H1 (cell line): ENCODE measurements at regions not wholly inside any gene's neighbourhood (a gene's known extent, or its start where the extent isn't known, plus 50 kb on each side); places are given as distances from the start of the nearest gene placed in this dataset.

ENCODE experiments used
- CTCF ChIA-PET: fragments of 300-600 bp; sonication (Branson Sonifier 250); formaldehyde crosslinking; loops from one replicate; lab custom pipeline; 2021; ENCODE audit not compliant: partially characterized antibody; lab: Charles Lee
- POLR2A ChIA-PET: fragments of 300-600 bp; sonication (Branson Sonifier 250); formaldehyde crosslinking; loops from one replicate; lab custom pipeline; 2021; ENCODE audit warnings: inconsistent platforms; ENCODE audit not compliant: partially characterized antibody; lab: Charles Lee
- DNase-seq, 2 experiments: peaks; one replicate each; pipeline versions ENCODE4 v3.0.0 to v3.0.0-alpha.2; 2010 to 2022; ENCODE audit warnings: low spot score in 2 of 2, low read depth in 1 of 2, mixed read lengths in 1 of 2
- FAIRE-seq: peaks from 2 replicates; lab custom pipeline; 2011; peaks lifted over from hg19 to GRCh38; lab: Jason Lieb, UNC
- H2AFZ ChIP-seq: 2 replicates; pipeline ENCODE4 v1.8.1; 2012; ENCODE audit warnings: low read length, inconsistent platforms
- H2AK5ac ChIP-seq: 2 replicates; pipeline ENCODE4 v1.6.1; 2013; ENCODE audit warnings: low read depth, low read length
- H2BK120ac ChIP-seq: replicated peaks from 2 replicates; pipeline ENCODE3; 2013; ENCODE audit warnings: low read depth, low read length, inconsistent platforms
- H2BK12ac ChIP-seq: 2 replicates; pipeline ENCODE4 v1.6.1; 2013; ENCODE audit warnings: low read depth, low read length
- H2BK15ac ChIP-seq: 2 replicates; pipeline ENCODE4 v1.6.1; 2013; ENCODE audit warnings: low read length
- H2BK20ac ChIP-seq: 2 replicates; pipeline ENCODE4 v1.6.1; 2013; ENCODE audit warnings: low read length
- H2BK5ac ChIP-seq: 2 replicates; pipeline ENCODE4 v1.6.1; 2013; ENCODE audit warnings: low read depth, low read length
- H3K14ac ChIP-seq: 2 replicates; pipeline ENCODE4 v1.6.1; 2013; ENCODE audit warnings: inconsistent platforms; ENCODE audit not compliant: insufficient read length
- H3K18ac ChIP-seq: 2 replicates; pipeline ENCODE4 v1.6.1; 2013; ENCODE audit warnings: low read length; ENCODE audit errors: extremely low read depth
- H3K23ac ChIP-seq: 2 replicates; pipeline ENCODE4 v1.6.1; 2013; ENCODE audit warnings: inconsistent platforms; ENCODE audit not compliant: insufficient read length
- H3K23me2 ChIP-seq: 2 replicates; pipeline ENCODE4 v1.6.1; 2013; ENCODE audit warnings: low read depth, low read length
- H3K27ac ChIP-seq: 2 replicates; pipeline ENCODE4 v1.6.1; 2011; ENCODE audit warnings: low read depth, low read length, inconsistent platforms
- H3K27me3 ChIP-seq, 4 experiments: replicated peaks in 1 of 4; 1 replicate in 1 of 4; 2 replicates in 3 of 4; pipeline versions ENCODE4 v1.6.1 to v1.8.1; 2011 to 2013; ENCODE audit warnings: low read length in 3 of 4, mild to moderate bottlenecking in 3 of 4, inconsistent platforms in 2 of 4, mixed read lengths in 2 of 4, moderate library complexity in 1 of 4; ENCODE audit not compliant: control insufficient read depth in 3 of 4, insufficient read depth in 3 of 4; ENCODE audit errors: extremely low read depth in 1 of 4
- H3K36me3 ChIP-seq, 4 experiments: 2 replicates each; pipeline versions ENCODE4 v1.6.1 to v1.8.1; 2011 to 2013; ENCODE audit warnings: mild to moderate bottlenecking in 4 of 4, low read length in 3 of 4, moderate library complexity in 2 of 4, control low read depth in 1 of 4, inconsistent platforms in 1 of 4; ENCODE audit not compliant: insufficient read depth in 4 of 4, control insufficient read depth in 2 of 4
- H3K4ac ChIP-seq: replicated peaks from 2 replicates; pipeline ENCODE3; 2013; ENCODE audit warnings: low read length, low read depth, mixed read lengths, inconsistent platforms; ENCODE audit not compliant: insufficient read length
- H3K4me1 ChIP-seq, 4 experiments: replicated peaks in 1 of 4; 1 replicate in 1 of 4; 2 replicates in 3 of 4; pipeline versions ENCODE4 v1.6.1 to v1.8.1; 2011 to 2013; ENCODE audit warnings: low read length in 3 of 4, inconsistent platforms in 2 of 4, mixed read lengths in 1 of 4; ENCODE audit not compliant: insufficient read depth in 4 of 4, control insufficient read depth in 3 of 4
- H3K4me2 ChIP-seq, 2 experiments: 2 replicates each; pipeline versions ENCODE4 v1.6.1 to v1.8.1; 2011 to 2013; ENCODE audit warnings: low read depth in 2 of 2, low read length in 2 of 2, control low read depth in 1 of 2, inconsistent platforms in 1 of 2, mild to moderate bottlenecking in 1 of 2; ENCODE audit not compliant: insufficient read depth in 1 of 2
- H3K4me3 ChIP-seq, 4 experiments: fragments of 200-600, 300-600 bp in 1 of 4; sonication (generic), shearing (Covaris generic), sonication (Bioruptor Twin) in 1 of 4; 2 replicates each; pipeline versions ENCODE4 v1.5.1 to v1.8.1; 2011 to 2016; ENCODE audit warnings: low read length in 4 of 4, low read depth in 3 of 4, control low read depth in 2 of 4, inconsistent platforms in 2 of 4, mild to moderate bottlenecking in 2 of 4, mixed read lengths in 1 of 4, moderate library complexity in 1 of 4; ENCODE audit not compliant: insufficient read depth in 2 of 4; ENCODE audit errors: extremely low read depth in 1 of 4
- H3K56ac ChIP-seq: replicated peaks from 2 replicates; pipeline ENCODE3; 2013; ENCODE audit warnings: low read depth, mild to moderate bottlenecking, mixed read lengths, low read length, inconsistent platforms; ENCODE audit not compliant: insufficient read length
- H3K79me1 ChIP-seq: 2 replicates; pipeline ENCODE4 v1.6.1; 2013; ENCODE audit warnings: low read depth, low read length, control low read depth
- H3K79me2 ChIP-seq, 2 experiments: 2 replicates each; pipeline versions ENCODE4 v1.6.1 to v1.8.1; 2012 to 2013; ENCODE audit warnings: low read length in 2 of 2, mild to moderate bottlenecking in 2 of 2, inconsistent platforms in 1 of 2; ENCODE audit not compliant: insufficient read depth in 2 of 2, control insufficient read depth in 1 of 2
- H3K9ac ChIP-seq, 4 experiments: replicated peaks in 1 of 4; 1 replicate in 1 of 4; 2 replicates in 3 of 4; pipeline versions ENCODE4 v1.6.1 to v1.8.1; 2011 to 2013; ENCODE audit warnings: low read depth in 3 of 4, low read length in 3 of 4, control low read depth in 2 of 4, mild to moderate bottlenecking in 2 of 4, moderate library complexity in 2 of 4, inconsistent platforms in 1 of 4; ENCODE audit errors: extremely low read depth in 1 of 4
- H3K9me3 ChIP-seq, 2 experiments: 2 replicates each; pipeline versions ENCODE4 v1.6.1 to v1.8.1; 2012 to 2013; ENCODE audit warnings: mild to moderate bottlenecking in 2 of 2, moderate library complexity in 2 of 2, control low read depth in 1 of 2, inconsistent platforms in 1 of 2, low read depth in 1 of 2, low read length in 1 of 2, mixed read lengths in 1 of 2; ENCODE audit not compliant: insufficient read depth in 2 of 2
- H4K20me1 ChIP-seq, 2 experiments: replicated peaks in 1 of 2; 2 replicates each; pipeline versions ENCODE3 to v1.8.1; 2011 to 2013; ENCODE audit warnings: inconsistent platforms in 2 of 2, low read length in 2 of 2, mild to moderate bottlenecking in 1 of 2; ENCODE audit not compliant: insufficient read depth in 2 of 2, control insufficient read depth in 1 of 2
- H4K5ac ChIP-seq: 2 replicates; pipeline ENCODE4 v1.6.1; 2013; ENCODE audit warnings: low read length, low read depth, mixed read lengths, inconsistent platforms; ENCODE audit not compliant: insufficient read length
- H4K8ac ChIP-seq: 2 replicates; pipeline ENCODE4 v1.8.0; 2013; ENCODE audit warnings: mild to moderate bottlenecking, moderate library complexity, low read length, inconsistent platforms; ENCODE audit not compliant: insufficient read depth; ENCODE audit errors: extremely low read depth
- H4K91ac ChIP-seq: replicated peaks from 2 replicates; pipeline ENCODE3; 2013; ENCODE audit warnings: low read length, mixed read lengths, inconsistent platforms; ENCODE audit not compliant: insufficient read length
- EP300 ChIP-seq, 2 experiments: IDR thresholded peaks; 1 replicate in 1 of 2; 2 replicates in 1 of 2; pipeline ENCODE4 v1.6.1; 2011 to 2012; ENCODE audit warnings: low read depth in 2 of 2, low read length in 2 of 2, mild to moderate bottlenecking in 2 of 2, borderline replicate concordance in 1 of 2, inconsistent platforms in 1 of 2, moderate library complexity in 1 of 2
- EZH2 ChIP-seq: fragments of 200-600 bp; sonication (generic); IDR thresholded peaks from 2 replicates; pipeline ENCODE4 v1.7.1; 2012; ENCODE audit warnings: low read depth, mild to moderate bottlenecking, moderate library complexity, low read length, inconsistent platforms; ENCODE audit not compliant: severe bottlenecking
- FOSL1 ChIP-seq: IDR thresholded peaks from 2 replicates; pipeline ENCODE4 v1.6.1; 2011; ENCODE audit warnings: mild to moderate bottlenecking, low read depth, low read length, moderate library complexity; ENCODE audit not compliant: insufficient read depth
- GTF2F1 ChIP-seq: IDR thresholded peaks from 2 replicates; pipeline ENCODE4 v1.6.1; 2012; ENCODE audit warnings: low read depth, low read length, improper control_type of control experiment, borderline replicate concordance
- JUN ChIP-seq: IDR thresholded peaks from 2 replicates; pipeline ENCODE4 v1.6.1; 2011; ENCODE audit warnings: low read depth, mild to moderate bottlenecking, improper control_type of control experiment, low read length
- POU5F1 ChIP-seq: IDR thresholded peaks from 2 replicates; pipeline ENCODE4 v1.6.1; 2011; ENCODE audit warnings: low read depth, mild to moderate bottlenecking, low read length, moderate library complexity
- RAD21 ChIP-seq, 2 experiments: IDR thresholded peaks in 1 of 2; conservative IDR thresholded peaks in 1 of 2; 2 replicates each; pipeline ENCODE4 v1.6.1; 2011; ENCODE audit warnings: low read depth in 2 of 2, low read length in 2 of 2, improper control_type of control experiment in 1 of 2, inconsistent platforms in 1 of 2, mild to moderate bottlenecking in 1 of 2, moderate library complexity in 1 of 2
- SIN3A ChIP-seq, 2 experiments: IDR thresholded peaks in 1 of 2; conservative IDR thresholded peaks in 1 of 2; 2 replicates each; pipeline ENCODE4 v1.6.1; 2011 to 2012; ENCODE audit warnings: low read length in 2 of 2, improper control_type of control experiment in 1 of 2, low read depth in 1 of 2, mild to moderate bottlenecking in 1 of 2
- SIX5 ChIP-seq: IDR thresholded peaks from 2 replicates; pipeline ENCODE4 v1.6.1; 2011; ENCODE audit warnings: mild to moderate bottlenecking, low read depth, low read length
- TEAD4 ChIP-seq: IDR thresholded peaks from 2 replicates; pipeline ENCODE4 v1.6.1; 2012; ENCODE audit warnings: low read depth, low read length, inconsistent platforms, mixed read lengths
- WGBS, 2 experiments: shearing (Covaris generic) in 1 of 2; methylation state at CpG; one replicate each; pipeline versions ENCODE4 v1.1.6 to v1.1.7; 2013 to 2015; ENCODE audit warnings: low lambda C conversion rate in 2 of 2, mixed read lengths in 2 of 2, inconsistent platforms in 1 of 2, low coverage in 1 of 2, missing lambda C conversion rate in 1 of 2; ENCODE audit not compliant: insufficient replicate concordance in 2 of 2, insufficient coverage in 1 of 2, insufficient read length in 1 of 2; ENCODE audit errors: extremely low coverage in 1 of 2, missing lambda C conversion rate in 1 of 2; 5-methylcytosine and 5-hydroxymethylcytosine counted together

- no peaks in the 10 kb centered on the region for H3K79me1 ChIP-seq
- no peaks in the 10 kb centered on the region for H4K20me1 ChIP-seq
- H3K9ac ChIP-seq: no peak overlapping the region
- DNase-seq: no peak
- no peak overlapping the region for H2BK120ac ChIP-seq
- H3K56ac ChIP-seq: no peak overlapping the region
- peaks cover 0 to 8% (median 1%) of the 10 kb centered on the region in 4 experiments; a peak in 2 of 7 replicates for H3K4me1 ChIP-seq
- TF ChIP-seq JUN: no peak
- TF ChIP-seq RAD21 (IDR thresholded peaks at IDR 0.05 in 1 of 2, conservative IDR thresholded peaks at IDR 0.05 in 1 of 2; ENCODE audit: low read depth in 2 of 2, low read length in 2 of 2): no peak
- TF ChIP-seq FOSL1: no peak
- TF ChIP-seq SIN3A (conservative IDR thresholded peaks at IDR 0.05 in 1 of 2, IDR thresholded peaks at IDR 0.05 in 1 of 2; ENCODE audit: low read depth in 1 of 2, low read length in 2 of 2): no peak
- TF ChIP-seq EP300 (IDR thresholded peaks at IDR 0.05; ENCODE audit: borderline replicate concordance in 1 of 2, low read depth in 2 of 2, low read length in 2 of 2): no peak
- no peak for TF ChIP-seq GTF2F1
- no peak for TF ChIP-seq TEAD4
- no peak for TF ChIP-seq POU5F1
- TF ChIP-seq SIX5: no peak
- TF ChIP-seq EZH2: no peak
- TF ChIP-seq, all 59 proteins: peak for 0
- Histone ChIP-seq H3K27ac (no peak overlapping the region), H3K4me3 (no peak overlapping the region), H2AK5ac (no peak overlapping the region), H3K79me2 (no peaks in the 10 kb centered on the region), H2AFZ (no peak overlapping the region; the same call in 1 of the 2 replicates), H4K5ac (no peak overlapping the region), H2BK20ac (no peak overlapping the region), H2BK15ac (no peak overlapping the region), H3K9me3 (no peaks in the 10 kb centered on the region), H2BK5ac (no peak overlapping the region), H3K36me3 (no peaks in the 10 kb centered on the region), H3K27me3 (no peaks in the 10 kb centered on the region), H2BK12ac (no peak overlapping the region), H3K18ac (no peak overlapping the region), H3K23me2 (no peaks in the 10 kb centered on the region), H4K8ac (no peak overlapping the region), H3K23ac (no peak overlapping the region), H3K14ac (no peak overlapping the region), H3K4ac (no peak overlapping the region), H4K91ac (no peak overlapping the region), H3K4me2 (no peak overlapping the region)
- CTCF ChIA-PET: no interaction called here
- no peak for FAIRE-seq
- POLR2A ChIA-PET: no interaction called here
- WGBS, 2 experiments: 91% methylated on average over 3 of the region's 3 CpGs; no CpG with 5 or more reads in 1 of the 2 experiments
Observed at GRCh38 chr6:140537211-140537610, 1162.8 kb upstream of the CITED2 start.
